GM21723 (cell line): ENCODE measurements at regions not wholly inside any gene's neighbourhood (a gene's known extent, or its start where the extent isn't known, plus 50 kb on each side); places are given as distances from the start of the nearest gene placed in this dataset.
A peak's percentile ranks its signal among the peaks of the same experiment; 100 is the strongest.

ENCODE experiments used
- ATAC-seq: cut with Tn5 transposase; IDR thresholded peaks from one replicate; pipeline ENCODE4 v1.9.1; 2021; ENCODE audit warnings: mild to moderate bottlenecking, moderate library complexity; ENCODE audit not compliant: unreplicated experiment

- no peak for ATAC-seq
Observed at GRCh38 chr6:130670142-130670541, 157.1 kb upstream of the SMLR1 start.

- ATAC-seq: no peak
Observed at GRCh38 chr6:130671119-130671518, 156.1 kb upstream of the SMLR1 start.

- ATAC-seq: no peak
Observed at GRCh38 chr6:130671577-130671976, 155.6 kb upstream of the SMLR1 start.

- no peak for ATAC-seq
Observed at GRCh38 chr6:130672153-130672552, 155.1 kb upstream of the SMLR1 start.

- ATAC-seq: no peak
Observed at GRCh38 chr6:130674604-130675003, 152.6 kb upstream of the SMLR1 start.

- no peak for ATAC-seq
Observed at GRCh38 chr6:130675072-130675471, 152.1 kb upstream of the SMLR1 start.

- ATAC-seq: no peak
Observed at GRCh38 chr6:130676077-130676772, 151.0 kb upstream of the SMLR1 start.

GRCh38 chr6:130676773-130677144, 150.4 kb upstream of the SMLR1 start:
- no peak for ATAC-seq

GRCh38 chr6:130677312-130677711, 149.9 kb upstream of the SMLR1 start:
- no peak for ATAC-seq

GRCh38 chr6:130677766-130678165, 149.4 kb upstream of the SMLR1 start:
- no peak for ATAC-seq

- no peak for ATAC-seq
Observed at GRCh38 chr6:130679684-130680083, 147.5 kb upstream of the SMLR1 start.

- no peak for ATAC-seq
Observed at GRCh38 chr6:130680116-130680515, 147.1 kb upstream of the SMLR1 start.

- ATAC-seq: no peak
Observed at GRCh38 chr6:130681028-130681427, 146.2 kb upstream of the SMLR1 start.

GRCh38 chr6:130682066-130682465, 145.1 kb upstream of the SMLR1 start:
- no peak for ATAC-seq

GRCh38 chr6:130683761-130684517, 143.3 kb upstream of the SMLR1 start:
- no peak for ATAC-seq

GRCh38 chr6:130692659-130693058, 134.5 kb upstream of the SMLR1 start:
- ATAC-seq: no peak

- ATAC-seq: no peak
Observed at GRCh38 chr6:130693944-130694343, 133.3 kb upstream of the SMLR1 start.

- no peak for ATAC-seq
Observed at GRCh38 chr6:130694606-130695005, 132.6 kb upstream of the SMLR1 start.

GRCh38 chr6:130696806-130697205, 130.4 kb upstream of the SMLR1 start:
- ATAC-seq: no peak

GRCh38 chr6:130697271-130697994, 129.8 kb upstream of the SMLR1 start:
- ATAC-seq: peak; percentile 46

- ATAC-seq: peak; percentile 98
Observed at GRCh38 chr6:130697995-130698535, 129.1 kb upstream of the SMLR1 start.

- ATAC-seq: no peak
Observed at GRCh38 chr6:130699742-130700141, 127.5 kb upstream of the SMLR1 start.
